GM21447 (cell line): ENCODE measurements at regions not wholly inside any gene's neighbourhood (a gene's known extent, or its start where the extent isn't known, plus 50 kb on each side); places are given as distances from the start of the nearest gene placed in this dataset.

ENCODE experiments used
- ATAC-seq: cut with Tn5 transposase; IDR thresholded peaks from one replicate; pipeline ENCODE4 v1.9.1; 2021; ENCODE audit not compliant: unreplicated experiment

GRCh38 chr12:92539976-92540781, 162.6 kb upstream of the PLEKHG7 start:
- ATAC-seq: peak; percentile 31

DNA sequence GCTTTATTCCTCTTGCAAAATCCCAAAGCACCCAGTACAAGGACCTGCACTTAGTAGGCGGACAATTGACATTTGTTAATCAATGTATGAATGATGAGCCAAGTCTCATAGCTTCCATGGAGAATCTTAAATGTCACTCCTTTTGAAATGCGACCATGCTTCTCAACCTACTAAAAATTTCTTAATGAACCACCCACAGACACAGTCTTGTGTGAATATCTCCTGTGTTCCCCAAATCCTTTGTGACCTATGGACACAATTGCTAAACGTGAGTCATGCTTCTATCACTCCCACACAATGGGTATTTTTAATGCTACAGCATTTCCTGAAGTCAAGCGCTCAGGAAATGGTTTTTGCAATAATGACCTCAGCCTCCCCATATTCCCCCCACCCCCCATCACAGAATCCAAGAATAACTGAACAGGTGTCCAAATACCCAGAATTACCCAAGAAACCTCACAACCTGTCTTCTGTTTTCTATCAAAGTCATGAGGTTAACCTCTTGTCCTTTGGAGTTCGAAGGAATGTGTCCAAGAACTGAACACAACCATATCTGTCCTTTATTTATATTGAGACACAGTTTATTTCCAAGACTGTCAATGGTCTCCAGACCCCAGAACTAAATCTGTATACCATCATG, 163.6 kb upstream of the PLEKHG7 start:
- peak; percentile 56 for ATAC-seq

DNA sequence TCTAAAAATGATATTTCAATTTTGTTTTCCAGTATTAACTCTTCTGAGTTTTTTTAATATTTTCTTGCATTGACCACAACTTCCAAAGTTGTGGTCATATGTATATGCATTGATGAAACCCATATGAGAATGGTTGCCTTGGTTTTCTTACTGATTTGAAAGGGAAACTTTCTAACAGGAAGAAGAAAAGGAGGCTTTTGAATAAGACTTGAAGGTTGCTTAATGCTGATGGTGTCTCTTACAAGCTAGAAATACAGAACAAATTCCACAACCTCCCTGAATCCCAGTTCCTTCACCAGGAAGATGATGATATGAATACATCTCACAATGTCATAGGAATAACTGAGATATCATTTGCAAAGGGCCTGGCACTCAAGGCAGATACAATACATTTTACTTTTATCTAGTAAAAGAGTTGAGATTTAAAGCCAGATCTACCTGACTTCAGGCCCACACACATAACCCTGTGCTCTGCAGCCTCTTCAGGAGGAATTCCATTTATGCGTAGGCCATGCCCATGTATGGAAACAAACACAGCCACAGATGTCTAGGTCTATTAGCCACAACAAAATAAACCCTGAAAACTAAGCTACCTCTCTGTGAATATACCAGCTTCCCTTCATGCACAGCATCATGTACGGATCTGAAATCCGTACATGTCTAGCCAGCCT, 165.4 kb upstream of the PLEKHG7 start:
- ATAC-seq: no peak

- no peak for ATAC-seq
These were observed 166.8 kb upstream of the PLEKHG7 start for GRCh38 chr12:92535961-92536360.

DNA sequence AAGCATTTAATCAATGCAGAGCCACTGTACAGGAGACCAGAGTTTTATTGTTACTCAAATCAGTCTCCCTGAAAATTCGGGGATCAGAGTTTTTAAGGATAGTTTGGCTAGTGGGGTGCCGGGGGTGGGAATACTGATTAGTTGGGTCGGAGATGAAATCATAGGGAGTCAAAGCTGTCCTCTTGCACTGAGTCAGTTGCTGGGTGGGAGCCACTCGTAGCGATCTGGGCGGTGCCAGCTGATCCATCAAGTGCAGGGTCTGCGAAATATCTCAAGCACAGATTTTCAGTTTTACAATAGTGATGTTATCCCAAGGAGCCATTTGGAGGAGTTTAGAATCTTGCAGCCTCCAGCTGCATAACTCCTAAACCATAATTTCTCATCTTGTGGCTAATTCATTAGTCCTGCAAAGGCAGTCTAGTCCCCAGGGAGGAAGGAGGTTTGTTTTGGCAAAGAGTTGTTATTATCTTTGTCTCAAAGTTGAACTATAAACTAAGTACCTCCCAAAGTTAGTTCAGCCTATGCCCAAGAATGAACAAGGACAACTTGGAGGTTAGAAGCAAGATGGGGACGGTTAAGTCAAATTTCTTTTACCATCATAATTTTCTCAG, 169.4 kb upstream of the PLEKHG7 start:
- ATAC-seq: no peak

GRCh38 chr12:92530706-92531105, 172.1 kb upstream of the PLEKHG7 start:
- no peak for ATAC-seq

GRCh38 chr12:92529944-92530343, 172.8 kb upstream of the PLEKHG7 start:
- ATAC-seq: peak; percentile 60

DNA sequence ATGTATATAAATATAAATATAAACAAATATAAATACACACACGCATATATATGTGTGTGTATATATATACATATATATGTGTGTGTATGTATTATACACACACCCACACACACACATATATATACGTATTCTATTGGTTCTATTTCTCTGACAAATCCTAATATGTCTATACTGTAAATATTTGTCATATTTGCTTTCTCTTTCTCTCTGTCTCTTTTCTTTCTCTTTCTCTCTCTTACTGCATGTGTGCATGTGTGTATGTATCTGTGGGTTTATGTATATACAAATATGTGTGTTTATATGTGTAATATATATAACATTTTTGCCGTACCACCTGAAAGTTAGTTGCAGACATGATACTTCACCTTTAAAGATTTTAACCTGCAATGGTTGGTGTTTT, 174.2 kb upstream of the PLEKHG7 start:
- ATAC-seq: no peak

GRCh38 chr12:92528097-92528496, 174.7 kb upstream of the PLEKHG7 start:
- ATAC-seq: no peak

GRCh38 chr12:92524489-92524888, 178.3 kb upstream of the PLEKHG7 start:
- ATAC-seq: no peak

DNA sequence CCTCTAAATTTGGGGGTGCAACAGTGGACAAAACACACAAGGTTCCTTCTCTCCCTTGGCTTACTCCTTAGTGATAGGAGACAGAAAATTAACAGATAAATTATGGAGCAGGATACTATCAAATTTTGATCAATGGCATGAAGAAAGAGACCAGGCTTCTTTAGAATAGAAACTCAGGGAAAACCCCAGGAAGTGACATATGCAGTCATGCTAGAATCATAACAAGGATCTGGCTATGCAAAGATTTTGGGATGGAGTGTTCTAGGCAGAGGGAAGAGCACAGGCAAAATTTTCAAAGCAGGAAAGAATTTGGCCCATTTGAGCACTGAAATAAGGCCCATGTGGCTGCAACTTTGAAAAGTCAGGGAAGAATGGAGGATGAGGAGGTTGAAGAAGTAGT, 182.3 kb upstream of the PLEKHG7 start:
- no peak for ATAC-seq

GRCh38 chr12:92519284-92519683, 183.5 kb upstream of the PLEKHG7 start:
- no peak for ATAC-seq

- no peak for ATAC-seq
These were observed 184.7 kb upstream of the PLEKHG7 start for GRCh38 chr12:92518071-92518470.

GRCh38 chr12:92516277-92516600, 186.6 kb upstream of the PLEKHG7 start:
- peak; percentile 55 for ATAC-seq

DNA sequence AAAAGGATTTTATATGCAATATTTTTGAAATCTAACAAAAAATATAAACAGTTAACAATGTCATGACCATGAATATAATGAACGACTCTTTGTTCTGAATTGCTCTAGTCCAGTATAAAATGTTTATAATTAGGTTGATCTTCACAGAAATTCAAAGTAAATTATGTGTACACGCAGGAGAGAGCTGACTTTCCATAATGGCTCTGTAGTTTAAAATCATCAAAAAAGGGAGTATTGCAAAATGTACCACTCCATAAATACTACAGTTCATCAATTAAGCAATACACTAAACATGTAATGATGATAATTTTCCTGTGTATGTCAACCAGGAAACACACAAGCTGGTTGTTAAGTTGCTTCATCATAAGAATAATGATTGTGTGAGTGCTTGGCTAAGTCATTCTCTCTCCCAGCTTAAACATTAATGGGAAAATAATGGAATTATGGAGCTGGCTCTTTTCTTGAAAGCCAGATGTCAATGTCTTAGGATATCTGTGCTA, 189.5 kb upstream of the PLEKHG7 start:
- no peak for ATAC-seq

- ATAC-seq: no peak
These were observed 191.0 kb upstream of the PLEKHG7 start for GRCh38 chr12:92511786-92512185.

GRCh38 chr12:92509156-92509738, 193.5 kb upstream of the PLEKHG7 start:
- ATAC-seq: no peak

DNA sequence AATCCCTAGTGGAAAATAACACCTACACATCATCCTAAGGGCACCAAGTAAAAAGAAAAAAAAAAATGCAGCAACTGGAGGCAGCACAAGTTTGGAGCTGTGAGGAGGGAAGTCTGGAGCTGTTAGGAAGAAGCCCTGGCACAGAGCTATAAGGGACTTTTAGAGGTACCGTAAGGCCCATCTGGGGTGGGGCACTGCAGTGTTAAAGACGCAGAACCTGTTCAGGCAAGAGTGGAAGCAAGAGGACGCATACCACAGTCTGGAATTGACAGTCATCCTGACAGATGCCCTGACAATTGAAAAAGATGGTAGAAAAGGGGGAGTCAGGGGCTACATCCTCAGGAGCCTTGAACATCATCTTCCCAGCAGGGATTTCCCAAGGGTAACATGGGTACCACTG, 195.9 kb upstream of the PLEKHG7 start:
- no peak for ATAC-seq

DNA sequence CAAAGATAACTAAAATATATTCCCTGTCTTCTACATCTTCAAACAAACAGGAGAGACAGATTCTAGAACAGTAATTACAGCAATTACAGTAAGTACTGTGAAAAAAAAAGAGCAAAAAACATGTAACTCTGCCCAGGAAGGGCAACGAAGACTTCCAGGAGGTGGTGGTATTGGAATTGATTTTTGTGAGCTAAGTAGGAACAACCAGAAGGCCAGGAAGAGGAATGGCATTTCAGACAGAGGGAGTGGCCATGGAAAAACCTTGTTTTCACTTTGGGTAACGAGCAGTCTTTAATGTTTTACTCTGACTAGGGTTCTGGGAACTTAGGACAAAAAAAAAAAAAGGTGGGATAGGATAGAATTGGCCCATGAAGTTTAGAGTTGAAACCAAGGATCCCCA, 196.3 kb upstream of the PLEKHG7 start:
- ATAC-seq: no peak

GRCh38 chr12:92505254-92506231, 197.2 kb upstream of the PLEKHG7 start:
- peak; percentile 25 for ATAC-seq
